ENCODE measurements at regions not wholly inside any gene's neighbourhood (a gene's known extent, or its start where the extent isn't known, plus 50 kb on each side); places are given as distances from the start of the nearest gene placed in this dataset.

GRCh38 chr11:23127706-23128105, 267.4 kb upstream of the CCDC179 start:
- TF ChIP-seq ZFX (IDR thresholded peaks at IDR 0.05; ENCODE audit: borderline replicate concordance): no peak
- TF ChIP-seq CTCF (IDR thresholded peaks at IDR 0.05): no peak
- no peak overlapping the region for H3K27ac ChIP-seq

GRCh38 chr11:23134627-23135026, 274.4 kb upstream of the CCDC179 start:
- TF ChIP-seq CTCF (IDR thresholded peaks at IDR 0.05) (no peak), ZFX (IDR thresholded peaks at IDR 0.05; ENCODE audit: borderline replicate concordance) (no peak)
- H3K27ac ChIP-seq: no peak overlapping the region

GRCh38 chr11:23138761-23139160, 278.5 kb upstream of the CCDC179 start:
- TF ChIP-seq CTCF (IDR thresholded peaks at IDR 0.05): no peak
- no peak for TF ChIP-seq ZFX (IDR thresholded peaks at IDR 0.05; ENCODE audit: borderline replicate concordance)
- no peak overlapping the region for H3K27ac ChIP-seq

GRCh38 chr11:23143022-23143421, 282.7 kb upstream of the CCDC179 start:
- no peak for TF ChIP-seq ZFX (IDR thresholded peaks at IDR 0.05; ENCODE audit: borderline replicate concordance)
- no peak for TF ChIP-seq CTCF (IDR thresholded peaks at IDR 0.05)
- H3K27ac ChIP-seq: no peak overlapping the region

GRCh38 chr11:23151819-23152218, 291.5 kb upstream of the CCDC179 start:
- TF ChIP-seq ZFX (IDR thresholded peaks at IDR 0.05; ENCODE audit: borderline replicate concordance) (no peak), CTCF (IDR thresholded peaks at IDR 0.05) (no peak)
- no peak overlapping the region for H3K27ac ChIP-seq

- H3K27ac ChIP-seq: no peak overlapping the region
- no peak for TF ChIP-seq CTCF (IDR thresholded peaks at IDR 0.05)
- TF ChIP-seq ZFX (IDR thresholded peaks at IDR 0.05; ENCODE audit: borderline replicate concordance): no peak
Observed at GRCh38 chr11:23155503-23155902, 295.2 kb upstream of the CCDC179 start.

- no peak overlapping the region for H3K27ac ChIP-seq
- TF ChIP-seq CTCF (IDR thresholded peaks at IDR 0.05) (no peak), ZFX (IDR thresholded peaks at IDR 0.05; ENCODE audit: borderline replicate concordance) (no peak)
Observed at GRCh38 chr11:23164022-23164421, 303.7 kb upstream of the CCDC179 start.
